GM12873 (cell line): ENCODE measurements at regions not wholly inside any gene's neighbourhood (a gene's known extent, or its start where the extent isn't known, plus 50 kb on each side); places are given as distances from the start of the nearest gene placed in this dataset.

Experiments
- CTCF ChIP-seq: IDR thresholded peaks from 2 replicates; pipeline ENCODE4 v1.5.1; 2012; ENCODE audit warnings: low read depth, mild to moderate bottlenecking, moderate library complexity, low read length, control low read depth; ENCODE audit not compliant: insufficient read depth; ENCODE audit errors: missing control alignments

DNA sequence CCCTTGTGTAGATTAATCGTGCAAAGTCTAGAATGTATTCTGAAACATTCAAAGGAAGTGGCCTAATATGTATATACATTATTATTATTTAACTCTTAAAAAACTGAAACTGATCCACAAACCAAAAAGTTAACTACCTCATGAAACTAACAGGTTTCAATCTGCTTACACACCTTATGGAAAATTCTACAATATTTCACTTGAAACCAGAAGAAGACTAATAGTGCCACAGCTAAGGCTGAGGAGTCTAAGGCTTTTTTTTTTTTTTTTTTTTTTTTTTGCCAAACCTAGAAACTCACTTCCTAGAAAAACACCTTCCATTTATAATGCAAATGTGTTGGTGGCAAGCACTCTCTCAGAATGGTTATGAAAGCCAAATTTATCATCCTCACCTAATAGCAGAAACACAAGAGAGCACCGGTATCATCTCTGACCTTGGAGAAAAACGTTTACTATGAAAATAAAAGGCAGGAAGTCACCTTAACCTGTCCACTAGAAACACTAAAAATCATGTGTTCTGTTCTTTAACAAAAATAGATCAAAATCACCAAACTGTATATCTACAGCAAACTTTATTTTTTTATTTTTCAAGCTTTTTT lies 586.1 kb downstream of the FRK start:
- TF ChIP-seq CTCF, result no peak

- no peak for TF ChIP-seq CTCF
Observed at GRCh38 chr6:115468272-115469005, 592.3 kb downstream of the FRK start.

GRCh38 chr6:115467726-115468125 lies 593.0 kb downstream of the FRK start:
- TF ChIP-seq CTCF, result no peak

- TF ChIP-seq CTCF, result no peak
Observed at GRCh38 chr6:115460913-115461312, 599.8 kb downstream of the FRK start.

DNA sequence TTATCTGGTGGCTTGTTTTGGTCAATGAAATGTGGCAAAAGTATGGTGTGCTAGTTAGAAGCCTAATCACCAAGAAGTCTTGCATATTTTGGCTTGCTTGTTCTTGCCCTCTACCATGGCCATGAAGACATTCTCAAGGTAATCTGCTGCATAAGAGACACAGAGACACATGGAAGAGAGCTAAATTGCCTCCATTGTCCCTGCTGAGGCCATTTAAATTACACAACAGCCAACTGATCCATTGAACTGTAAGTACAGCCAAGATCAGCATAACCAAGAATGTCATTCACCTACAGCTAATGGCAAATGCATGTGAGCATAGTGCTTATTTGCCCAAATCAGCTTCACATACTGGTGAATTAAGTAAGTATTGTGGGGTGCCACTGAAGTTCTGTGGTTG lies 603.8 kb downstream of the FRK start:
- no peak for TF ChIP-seq CTCF

DNA sequence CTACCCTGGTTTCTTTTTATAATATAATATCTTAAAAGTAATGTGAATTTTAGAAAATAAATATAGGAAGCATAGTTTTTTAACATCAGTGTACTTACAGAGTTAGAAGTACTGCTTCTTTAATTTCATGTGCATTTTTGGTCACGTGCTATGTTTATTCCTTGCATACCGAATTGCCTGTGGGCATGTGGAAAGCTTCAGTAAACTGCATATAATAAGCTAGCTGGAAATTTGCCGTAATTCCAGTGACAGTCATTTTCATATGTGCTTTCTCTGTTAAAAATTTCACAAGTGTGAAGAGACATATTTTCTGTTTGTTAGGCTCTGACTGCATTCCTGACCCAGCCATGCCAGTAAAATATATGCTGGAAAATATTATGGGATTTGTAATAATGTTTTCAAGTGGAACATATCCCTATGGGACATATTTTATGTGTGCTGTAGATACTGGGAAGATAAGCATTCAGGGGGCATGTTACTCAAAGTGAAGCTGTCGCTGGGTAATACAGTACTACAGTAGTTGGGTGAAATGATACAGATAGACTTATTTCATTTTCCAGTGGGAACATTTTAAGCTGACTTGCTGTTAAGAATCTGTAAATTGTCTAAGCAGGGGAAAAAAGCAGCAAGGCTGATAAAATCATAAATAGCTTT lies 616.7 kb downstream of the FRK start:
- no peak for TF ChIP-seq CTCF

DNA sequence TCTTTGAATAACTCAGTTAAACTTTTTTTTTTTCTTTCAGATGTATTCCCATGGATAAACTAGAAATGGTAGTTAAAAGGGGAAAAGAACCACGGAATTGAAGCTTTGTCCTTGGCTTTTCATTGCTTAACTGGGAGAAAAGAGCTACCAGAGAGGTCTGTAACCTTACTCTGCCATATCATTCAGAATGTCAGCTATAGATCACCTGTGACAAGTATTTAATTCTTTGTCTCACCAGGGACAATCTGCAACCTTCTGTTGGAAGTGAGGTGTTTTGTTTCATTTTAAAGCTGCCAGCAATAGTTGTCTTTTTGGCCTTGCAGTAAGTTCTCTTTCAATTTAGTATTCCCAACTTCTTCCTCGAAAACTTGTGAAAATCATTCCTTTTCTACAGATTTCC lies 618.4 kb downstream of the FRK start:
- TF ChIP-seq CTCF, result no peak
